ENCODE measurements at regions not wholly inside any gene's neighbourhood (a gene's known extent, or its start where the extent isn't known, plus 50 kb on each side); places are given as distances from the start of the nearest gene placed in this dataset.

DNA sequence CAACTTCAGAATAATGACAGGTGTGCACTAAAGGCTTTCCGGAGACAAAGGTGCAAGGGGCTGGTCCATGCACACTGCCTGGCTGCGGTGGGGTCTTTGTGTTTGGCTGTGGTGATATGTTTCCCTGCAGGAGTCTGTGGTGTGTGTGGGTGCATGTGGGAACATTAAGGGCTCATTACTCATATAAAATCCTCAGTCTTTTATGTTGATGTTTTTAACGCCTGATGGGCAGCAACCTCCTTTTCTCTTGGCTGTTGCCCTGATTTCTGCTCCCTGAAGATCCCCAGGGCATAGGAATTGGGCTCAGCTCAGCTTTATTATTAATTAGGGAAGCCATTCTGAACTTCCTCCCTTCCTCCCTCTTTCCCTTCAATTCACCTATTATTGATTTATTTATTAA lies 67.6 kb upstream of the SPAG17 start:
- no peaks in the 10 kb centered on the region for H4K20me1 ChIP-seq (ENCODE audit: insufficient read depth, poor library complexity, severe bottlenecking)
- no peaks in the 10 kb centered on the region for H3K9me2 ChIP-seq (replicated peaks; ENCODE audit: insufficient read depth)
- DNase-seq (ENCODE audit: low spot score), result no peak
- no peak overlapping the region for H3K4me3 ChIP-seq
- H3K36me3 ChIP-seq (replicated peaks; ENCODE audit: insufficient read depth, low read depth), result no peaks in the 10 kb centered on the region
- 93% methylated on average over 3 of the region's 3 CpGs for WGBS (ENCODE audit: low lambda C conversion rate, missing lambda C conversion rate)
- no peaks in the 10 kb centered on the region for H3K27me3 ChIP-seq
- no peak overlapping the region for H3K27ac ChIP-seq
- TF ChIP-seq EZH2 (IDR thresholded peaks at IDR 0.05; ENCODE audit: borderline replicate concordance), result no peak
- TF ChIP-seq EZH2phosphoT487 (IDR thresholded peaks at IDR 0.05; ENCODE audit: low read depth, severe bottlenecking, unreplicated experiment), result no peak
- TF ChIP-seq CTCF (IDR thresholded peaks at IDR 0.05; ENCODE audit: poor library complexity), result no peak
- no peak overlapping the region for H3K4me2 ChIP-seq
- H2AFZ ChIP-seq, result no peak overlapping the region
- H3K4me1 ChIP-seq (ENCODE audit: insufficient read depth), result no peaks in the 10 kb centered on the region
- H3K9me3 ChIP-seq (ENCODE audit: low read depth), result no peaks in the 10 kb centered on the region
- H3K79me2 ChIP-seq, result no peaks in the 10 kb centered on the region

DNA sequence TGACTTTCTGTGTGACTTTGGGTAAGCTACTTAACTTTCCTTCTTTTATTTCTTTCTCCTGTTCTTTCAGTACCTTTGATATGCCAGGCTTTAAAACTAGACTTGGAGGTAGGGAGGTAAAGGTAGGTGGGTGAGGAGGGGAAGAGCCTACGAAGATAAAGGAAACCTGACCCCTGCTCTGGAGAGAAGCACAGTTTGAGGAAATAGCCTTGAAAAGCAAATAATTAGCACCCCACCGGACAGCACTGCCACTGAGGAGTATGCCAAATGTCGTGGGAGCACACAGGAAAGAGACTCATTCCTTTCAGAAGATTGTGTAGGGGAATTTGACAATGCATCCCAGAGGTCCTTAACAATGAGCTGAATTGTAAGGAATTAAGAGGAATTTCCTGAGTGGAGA lies 65.2 kb upstream of the SPAG17 start:
- WGBS (ENCODE audit: low lambda C conversion rate, missing lambda C conversion rate), result 28% methylated on average over 3 of the region's 3 CpGs
- no peak for TF ChIP-seq EZH2phosphoT487 (IDR thresholded peaks at IDR 0.05; ENCODE audit: low read depth, severe bottlenecking, unreplicated experiment)
- TF ChIP-seq CTCF (IDR thresholded peaks at IDR 0.05; ENCODE audit: poor library complexity), result no peak
- no peak for TF ChIP-seq EZH2 (IDR thresholded peaks at IDR 0.05; ENCODE audit: borderline replicate concordance)
- no peak overlapping the region for H2AFZ ChIP-seq
- no peaks in the 10 kb centered on the region for H3K9me3 ChIP-seq (ENCODE audit: low read depth)
- no peak overlapping the region for H3K4me2 ChIP-seq
- H3K4me1 ChIP-seq (ENCODE audit: insufficient read depth), result no peaks in the 10 kb centered on the region
- no peak overlapping the region for H3K4me3 ChIP-seq
- no peaks in the 10 kb centered on the region for H3K79me2 ChIP-seq
- no peaks in the 10 kb centered on the region for H3K9me2 ChIP-seq (replicated peaks; ENCODE audit: insufficient read depth)
- H4K20me1 ChIP-seq (ENCODE audit: insufficient read depth, poor library complexity, severe bottlenecking), result no peaks in the 10 kb centered on the region
- no peaks in the 10 kb centered on the region for H3K27me3 ChIP-seq
- no peaks in the 10 kb centered on the region for H3K36me3 ChIP-seq (replicated peaks; ENCODE audit: insufficient read depth, low read depth)
- no peak overlapping the region for H3K27ac ChIP-seq
- DNase-seq (ENCODE audit: low spot score), result no peak

DNA sequence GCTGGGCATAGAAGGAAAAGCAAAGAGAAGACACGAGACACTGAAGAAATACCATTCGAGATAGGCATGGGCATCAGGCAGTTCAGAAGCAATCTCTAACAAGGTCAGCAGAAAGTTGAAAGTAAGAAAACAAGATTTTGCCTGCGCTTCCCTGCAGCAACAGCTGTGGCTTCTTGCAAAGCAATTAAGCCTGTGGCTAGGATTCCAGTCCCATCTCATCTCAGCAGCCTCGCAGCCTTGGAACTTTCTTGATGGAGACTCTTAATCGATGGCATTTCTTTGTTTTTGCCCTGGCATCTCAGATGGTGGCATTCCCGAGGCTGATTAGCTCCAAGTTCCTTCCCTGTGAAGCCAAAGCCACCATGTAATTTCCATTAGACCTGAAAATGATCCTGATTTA lies 64.6 kb upstream of the SPAG17 start:
- Histone ChIP-seq H3K27me3 (no peaks in the 10 kb centered on the region), H3K9me3 (ENCODE audit: low read depth) (no peaks in the 10 kb centered on the region), H3K27ac (no peak overlapping the region), H3K4me1 (ENCODE audit: insufficient read depth) (no peaks in the 10 kb centered on the region), H4K20me1 (ENCODE audit: insufficient read depth, poor library complexity, severe bottlenecking) (no peaks in the 10 kb centered on the region), H3K9me2 (replicated peaks; ENCODE audit: insufficient read depth) (no peaks in the 10 kb centered on the region), H3K36me3 (replicated peaks; ENCODE audit: insufficient read depth, low read depth) (no peaks in the 10 kb centered on the region), H2AFZ (no peak overlapping the region), H3K4me3 (no peak overlapping the region), H3K79me2 (no peaks in the 10 kb centered on the region), H3K4me2 (no peak overlapping the region)
- WGBS (ENCODE audit: low lambda C conversion rate, missing lambda C conversion rate), result 77% methylated on average over 6 of the region's 6 CpGs
- no peak for DNase-seq (ENCODE audit: low spot score)
- no peak for TF ChIP-seq EZH2phosphoT487 (IDR thresholded peaks at IDR 0.05; ENCODE audit: low read depth, severe bottlenecking, unreplicated experiment)
- TF ChIP-seq EZH2 (IDR thresholded peaks at IDR 0.05; ENCODE audit: borderline replicate concordance), result no peak
- no peak for TF ChIP-seq CTCF (IDR thresholded peaks at IDR 0.05; ENCODE audit: poor library complexity)

GRCh38 chr1:118247593-118247992 lies 62.6 kb upstream of the SPAG17 start:
- 64% methylated on average over 3 of the region's 3 CpGs for WGBS (ENCODE audit: low lambda C conversion rate, missing lambda C conversion rate)
- TF ChIP-seq EZH2phosphoT487 (IDR thresholded peaks at IDR 0.05; ENCODE audit: low read depth, severe bottlenecking, unreplicated experiment) (no peak), CTCF (IDR thresholded peaks at IDR 0.05; ENCODE audit: poor library complexity) (peak; percentile 33)
- H4K20me1 ChIP-seq (ENCODE audit: insufficient read depth, poor library complexity, severe bottlenecking), result no peaks in the 10 kb centered on the region
- no peaks in the 10 kb centered on the region for H3K27me3 ChIP-seq
- H3K27ac ChIP-seq, result no peak overlapping the region
- H3K79me2 ChIP-seq, result no peaks in the 10 kb centered on the region
- no peak overlapping the region for H3K4me3 ChIP-seq
- no peaks in the 10 kb centered on the region for H3K9me3 ChIP-seq (ENCODE audit: low read depth)
- H3K9me2 ChIP-seq (replicated peaks; ENCODE audit: insufficient read depth), result no peaks in the 10 kb centered on the region
- DNase-seq (ENCODE audit: low spot score), result no peak
- H3K4me1 ChIP-seq (ENCODE audit: insufficient read depth), result no peaks in the 10 kb centered on the region
- H3K4me2 ChIP-seq, result no peak overlapping the region
- no peak overlapping the region for H2AFZ ChIP-seq
- no peaks in the 10 kb centered on the region for H3K36me3 ChIP-seq (replicated peaks; ENCODE audit: insufficient read depth, low read depth)

Data from hepatocyte (in vitro differentiated cells).